ENCODE measurements at regions not wholly inside any gene's neighbourhood (a gene's known extent, or its start where the extent isn't known, plus 50 kb on each side); places are given as distances from the start of the nearest gene placed in this dataset.

DNA sequence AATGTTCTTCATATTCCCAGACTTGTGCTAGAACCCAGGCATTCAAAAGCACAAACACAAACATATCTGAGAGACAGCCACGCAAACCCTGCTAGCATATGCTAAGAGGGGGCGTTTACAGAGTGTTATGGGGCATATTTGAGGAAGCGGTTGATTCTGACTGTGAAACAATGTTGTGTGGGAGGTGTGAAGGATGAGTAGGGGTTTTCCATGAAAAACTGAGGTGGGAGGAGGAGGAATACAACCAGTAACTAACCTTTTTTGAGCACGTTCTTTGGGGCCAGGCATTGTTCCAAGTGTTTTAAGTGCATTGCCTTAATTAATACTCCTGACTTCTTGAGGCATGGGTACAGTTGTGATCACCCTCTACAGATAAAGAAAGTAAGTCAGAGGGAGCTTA lies 499.5 kb downstream of the AACS start:
- POLR2A ChIA-PET, result no interaction called here
- CTCF ChIA-PET, result no interaction called here
- H3K36me3 ChIP-seq (ENCODE audit: control insufficient read depth, insufficient read depth, low read length), result no peaks in the 10 kb centered on the region
- no peak overlapping the region for H3K4me3 ChIP-seq (ENCODE audit: low read depth, low read length)
- H3K27me3 ChIP-seq (ENCODE audit: control insufficient read depth, insufficient read depth, low read length), result no peaks in the 10 kb centered on the region
- TF ChIP-seq, protein P1, sequence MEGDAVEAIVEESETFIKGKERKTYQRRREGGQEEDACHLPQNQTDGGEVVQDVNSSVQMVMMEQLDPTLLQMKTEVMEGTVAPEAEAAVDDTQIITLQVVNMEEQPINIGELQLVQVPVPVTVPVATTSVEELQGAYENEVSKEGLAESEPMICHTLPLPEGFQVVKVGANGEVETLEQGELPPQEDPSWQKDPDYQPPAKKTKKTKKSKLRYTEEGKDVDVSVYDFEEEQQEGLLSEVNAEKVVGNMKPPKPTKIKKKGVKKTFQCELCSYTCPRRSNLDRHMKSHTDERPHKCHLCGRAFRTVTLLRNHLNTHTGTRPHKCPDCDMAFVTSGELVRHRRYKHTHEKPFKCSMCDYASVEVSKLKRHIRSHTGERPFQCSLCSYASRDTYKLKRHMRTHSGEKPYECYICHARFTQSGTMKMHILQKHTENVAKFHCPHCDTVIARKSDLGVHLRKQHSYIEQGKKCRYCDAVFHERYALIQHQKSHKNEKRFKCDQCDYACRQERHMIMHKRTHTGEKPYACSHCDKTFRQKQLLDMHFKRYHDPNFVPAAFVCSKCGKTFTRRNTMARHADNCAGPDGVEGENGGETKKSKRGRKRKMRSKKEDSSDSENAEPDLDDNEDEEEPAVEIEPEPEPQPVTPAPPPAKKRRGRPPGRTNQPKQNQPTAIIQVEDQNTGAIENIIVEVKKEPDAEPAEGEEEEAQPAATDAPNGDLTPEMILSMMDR (IDR thresholded peaks at IDR 0.05; ENCODE audit: insufficient read depth, low read depth, low read length), result no peak
- DNase-seq (ENCODE audit: low read depth), result no peak

DNA sequence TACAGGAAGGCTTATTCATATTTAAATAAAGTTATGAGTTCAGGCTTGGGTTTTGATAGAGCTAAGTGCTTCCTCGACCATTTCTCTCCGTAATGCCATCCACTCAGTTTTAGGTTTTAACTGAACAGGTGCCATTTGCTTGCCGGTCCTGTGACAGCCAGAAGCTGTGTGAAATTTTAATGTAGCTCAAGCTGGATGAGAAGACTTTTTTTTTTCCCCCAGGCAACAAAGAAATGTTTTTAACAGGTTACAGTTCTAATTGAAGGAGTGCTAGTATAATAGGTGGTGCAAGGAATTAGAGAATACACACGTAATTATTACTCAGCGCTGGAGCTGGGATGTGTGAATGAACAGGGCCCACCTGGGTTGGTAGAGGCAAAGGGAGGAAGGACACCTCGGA lies 502.3 kb downstream of the AACS start:
- ChIA-PET CTCF (no interaction called here), POLR2A (no interaction called here)
- H3K4me3 ChIP-seq (ENCODE audit: low read depth, low read length), result no peak overlapping the region
- TF ChIP-seq, protein P1 (IDR thresholded peaks at IDR 0.05; ENCODE audit: insufficient read depth, low read depth, low read length), result no peak
- no peak for DNase-seq (ENCODE audit: low read depth)
- no peaks in the 10 kb centered on the region for H3K27me3 ChIP-seq (ENCODE audit: control insufficient read depth, insufficient read depth, low read length)
- H3K36me3 ChIP-seq (ENCODE audit: control insufficient read depth, insufficient read depth, low read length), result no peaks in the 10 kb centered on the region

GRCh38 chr12:125568306-125568705 lies 503.1 kb downstream of the AACS start:
- Histone ChIP-seq H3K4me3 (ENCODE audit: low read depth, low read length) (no peak overlapping the region), H3K27me3 (ENCODE audit: control insufficient read depth, insufficient read depth, low read length) (no peaks in the 10 kb centered on the region), H3K36me3 (ENCODE audit: control insufficient read depth, insufficient read depth, low read length) (no peaks in the 10 kb centered on the region)
- ChIA-PET POLR2A (no interaction called here), CTCF (no interaction called here)
- DNase-seq (ENCODE audit: low read depth), result no peak
- TF ChIP-seq, protein P1 (IDR thresholded peaks at IDR 0.05; ENCODE audit: insufficient read depth, low read depth, low read length), result no peak

- Histone ChIP-seq H3K4me3 (ENCODE audit: low read depth, low read length) (no peak overlapping the region), H3K27me3 (ENCODE audit: control insufficient read depth, insufficient read depth, low read length) (no peaks in the 10 kb centered on the region), H3K36me3 (ENCODE audit: control insufficient read depth, insufficient read depth, low read length) (no peaks in the 10 kb centered on the region)
- no peak for DNase-seq (ENCODE audit: low read depth)
- POLR2A ChIA-PET, result no interaction called here
- TF ChIP-seq, protein P1 (IDR thresholded peaks at IDR 0.05; ENCODE audit: insufficient read depth, low read depth, low read length), result no peak
- CTCF ChIA-PET, result no interaction called here
Observed at GRCh38 chr12:125573271-125573670, 508.0 kb downstream of the AACS start.

DNA sequence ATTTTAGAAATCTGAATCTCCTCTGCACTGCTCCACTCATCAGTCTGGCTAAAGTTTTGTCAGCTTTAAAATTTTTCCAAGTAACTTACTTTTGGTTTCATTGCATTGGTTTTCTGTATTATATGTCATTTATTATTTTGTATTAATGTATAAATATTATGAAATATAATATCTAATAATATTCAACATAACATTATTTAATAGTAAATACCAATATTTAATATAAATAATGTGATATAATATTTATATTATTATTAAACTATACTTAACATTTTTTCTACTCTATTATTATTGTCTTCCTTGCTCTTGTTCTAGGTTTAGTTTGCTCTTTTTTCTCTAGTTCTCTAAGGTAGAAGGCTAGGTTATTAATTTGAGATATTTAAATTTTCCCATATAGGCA lies 512.1 kb downstream of the AACS start:
- no peak overlapping the region for H3K4me3 ChIP-seq (ENCODE audit: low read depth, low read length)
- POLR2A ChIA-PET, result no interaction called here
- H3K36me3 ChIP-seq (ENCODE audit: control insufficient read depth, insufficient read depth, low read length), result no peaks in the 10 kb centered on the region
- no peak for DNase-seq (ENCODE audit: low read depth)
- CTCF ChIA-PET, result no interaction called here
- TF ChIP-seq, protein P1 (IDR thresholded peaks at IDR 0.05; ENCODE audit: insufficient read depth, low read depth, low read length), result no peak
- H3K27me3 ChIP-seq (ENCODE audit: control insufficient read depth, insufficient read depth, low read length), result no peaks in the 10 kb centered on the region
